G401.6 (cell line): ENCODE measurements at regions not wholly inside any gene's neighbourhood (a gene's known extent, or its start where the extent isn't known, plus 50 kb on each side); places are given as distances from the start of the nearest gene placed in this dataset.
"Not testable (repeated sequence)": the region's sequence is repeated elsewhere in the genome, so short reads cannot be mapped to it uniquely, and the experiment has no call there.

ENCODE experiments used
- FAIRE-seq: peaks from 2 replicates; lab custom pipeline; 2012; peaks lifted over from hg19 to GRCh38; lab: Jason Lieb, UNC

DNA sequence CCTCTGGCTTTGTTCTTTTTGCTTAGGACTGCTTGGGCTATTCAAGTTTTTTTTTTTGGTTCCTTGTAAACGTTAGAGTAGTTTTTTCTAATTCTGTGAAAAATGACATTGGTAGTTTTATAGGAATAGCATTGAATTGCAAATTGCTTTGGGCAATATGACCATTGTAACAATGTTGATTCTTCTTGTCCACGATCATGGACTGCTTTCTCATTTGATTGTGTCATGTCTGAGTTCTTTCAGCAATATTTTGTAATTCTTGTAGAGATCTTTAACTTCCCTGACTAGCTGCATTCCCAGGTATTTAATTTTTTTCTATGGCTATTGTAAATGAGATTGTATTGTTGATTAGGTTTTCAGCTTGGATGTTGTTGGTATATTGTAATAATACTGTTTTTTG, 286.2 kb upstream of the C1QTNF3 start:
- FAIRE-seq: not testable (repeated sequence)

GRCh38 chr5:34329611-34330108, 286.6 kb upstream of the C1QTNF3 start:
- not testable (repeated sequence) for FAIRE-seq

- FAIRE-seq: not testable (repeated sequence)
Measured at GRCh38 chr5:34331928-34332454, 289.0 kb upstream of the C1QTNF3 start.

DNA sequence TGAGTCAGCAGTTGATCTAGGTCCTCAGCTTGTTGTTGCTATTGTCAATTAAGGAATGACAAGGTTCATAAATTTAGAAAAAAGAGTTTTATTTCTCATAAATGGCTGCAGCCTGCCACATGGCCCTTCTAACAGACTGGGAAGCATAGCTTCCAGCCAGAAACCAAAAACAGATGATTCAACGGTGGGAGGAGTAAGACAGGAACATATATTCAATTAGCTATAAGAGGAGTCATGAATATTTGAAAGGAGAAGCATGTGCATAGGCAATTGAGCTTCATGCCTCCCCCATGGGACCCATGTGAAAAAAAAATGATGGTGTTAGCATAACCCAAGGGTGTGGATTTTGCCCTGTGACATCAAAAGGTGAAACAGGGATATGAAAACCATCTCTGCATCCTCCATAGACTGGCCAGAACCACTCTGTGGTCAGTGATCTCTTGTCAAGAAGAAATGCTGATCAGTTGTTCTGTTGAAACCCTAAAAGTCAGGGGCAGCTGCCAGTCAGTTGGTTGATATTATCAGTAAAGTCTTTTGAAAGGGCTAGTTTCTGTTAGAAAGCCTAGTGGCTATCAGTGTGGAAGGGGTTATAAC, 296.5 kb upstream of the C1QTNF3 start:
- not testable (repeated sequence) for FAIRE-seq

DNA sequence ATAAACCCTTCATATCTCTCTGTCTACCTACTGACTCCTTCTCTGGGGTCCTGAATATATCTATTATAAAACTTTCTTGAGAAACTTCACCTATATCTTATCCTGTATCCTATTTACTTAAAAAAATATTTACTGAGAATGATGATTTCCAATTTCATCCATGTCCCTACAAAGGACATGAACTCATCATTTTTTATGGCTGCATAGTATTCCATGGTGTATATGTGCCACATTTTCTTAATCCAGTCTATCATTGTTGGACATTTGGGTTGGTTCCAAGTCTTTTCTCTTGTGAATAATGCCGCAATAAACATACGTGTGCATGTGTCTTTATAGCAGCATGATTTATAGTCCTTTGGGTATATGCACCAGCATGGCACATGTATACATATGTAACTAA, 301.7 kb upstream of the RAI14 start:
- not testable (repeated sequence) for FAIRE-seq

- FAIRE-seq: not testable (repeated sequence)
Measured at GRCh38 chr5:34371417-34371816, 284.7 kb upstream of the RAI14 start.

DNA sequence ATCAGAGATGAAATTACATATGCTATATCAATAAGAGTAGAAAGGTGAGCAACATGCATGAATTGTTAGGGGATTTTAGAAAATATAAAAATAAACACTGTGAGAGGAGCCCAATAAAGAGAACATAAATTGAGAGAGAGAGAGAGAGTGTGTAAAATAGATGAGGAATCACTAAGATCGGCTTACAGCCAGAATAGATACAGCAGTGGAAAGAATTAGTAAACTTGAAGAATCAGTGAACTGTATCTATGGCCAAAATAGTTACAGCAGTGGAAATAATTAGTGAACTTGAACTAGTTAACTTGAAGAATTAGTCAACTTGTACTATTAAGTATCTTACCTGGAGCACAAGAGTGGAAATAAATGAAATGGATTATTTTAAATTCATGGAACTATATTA, 284.3 kb upstream of the RAI14 start:
- FAIRE-seq: peak; percentile 19

DNA sequence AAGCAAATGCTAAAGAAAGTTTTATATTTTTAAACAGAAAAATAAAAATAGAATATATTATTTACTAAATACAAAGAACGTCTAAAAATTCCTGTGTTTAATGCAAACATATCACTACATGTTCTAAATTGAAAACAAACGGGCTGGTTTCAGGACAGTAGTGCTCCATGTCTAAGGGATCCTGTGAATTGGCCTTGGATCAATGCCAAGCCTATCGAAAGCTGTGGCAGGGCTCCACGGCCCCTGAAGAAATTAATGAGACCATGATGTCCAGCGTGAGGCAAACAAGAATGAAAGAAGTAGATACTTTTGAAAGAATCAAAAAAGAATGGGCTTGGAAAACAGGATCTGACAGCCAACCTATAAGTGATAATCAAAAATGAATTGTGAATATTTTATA, 283.4 kb upstream of the RAI14 start:
- not testable (repeated sequence) for FAIRE-seq

DNA sequence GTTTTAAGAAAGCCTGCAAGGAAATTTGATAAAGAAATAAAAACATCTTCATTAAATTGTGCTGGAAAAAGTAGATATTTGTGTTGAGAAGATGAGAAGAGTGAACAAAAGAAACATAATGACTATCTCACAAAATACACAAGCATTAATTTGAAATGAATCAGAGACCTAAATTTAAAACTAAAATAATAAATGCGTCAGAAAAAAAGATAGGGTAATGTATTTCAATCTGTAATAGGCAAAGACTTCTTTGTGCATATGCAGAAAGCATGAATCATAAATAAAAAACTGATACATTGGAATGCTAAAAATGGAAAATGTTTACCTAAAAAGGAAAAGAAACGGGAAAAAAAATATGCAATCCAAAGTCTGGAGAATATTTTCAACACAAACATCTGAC, 278.5 kb upstream of the RAI14 start:
- FAIRE-seq: not testable (repeated sequence)

DNA sequence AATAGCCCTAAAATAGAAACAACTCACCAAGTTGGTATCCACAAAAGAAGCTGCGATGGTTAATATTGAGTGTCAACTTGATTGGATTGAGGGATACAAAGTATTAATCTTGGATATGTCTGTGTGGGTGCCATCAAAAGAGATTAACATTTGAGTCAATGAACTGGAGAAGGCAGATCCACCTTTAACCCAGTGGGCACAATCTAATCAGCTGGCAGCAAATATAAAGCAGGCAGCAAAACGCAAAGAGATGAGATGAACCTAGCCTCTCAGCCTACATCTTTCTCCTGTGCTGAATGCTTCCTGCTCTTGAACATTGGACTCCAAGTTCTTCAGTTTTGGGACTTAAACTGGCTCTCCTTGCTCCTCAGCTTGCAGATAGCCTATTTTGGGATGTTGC, 277.6 kb upstream of the RAI14 start:
- FAIRE-seq: not testable (repeated sequence)

GRCh38 chr5:34388754-34389153, 267.4 kb upstream of the RAI14 start:
- not testable (repeated sequence) for FAIRE-seq

- FAIRE-seq: no peak
Measured at GRCh38 chr5:34409373-34409772, 246.8 kb upstream of the RAI14 start.

DNA sequence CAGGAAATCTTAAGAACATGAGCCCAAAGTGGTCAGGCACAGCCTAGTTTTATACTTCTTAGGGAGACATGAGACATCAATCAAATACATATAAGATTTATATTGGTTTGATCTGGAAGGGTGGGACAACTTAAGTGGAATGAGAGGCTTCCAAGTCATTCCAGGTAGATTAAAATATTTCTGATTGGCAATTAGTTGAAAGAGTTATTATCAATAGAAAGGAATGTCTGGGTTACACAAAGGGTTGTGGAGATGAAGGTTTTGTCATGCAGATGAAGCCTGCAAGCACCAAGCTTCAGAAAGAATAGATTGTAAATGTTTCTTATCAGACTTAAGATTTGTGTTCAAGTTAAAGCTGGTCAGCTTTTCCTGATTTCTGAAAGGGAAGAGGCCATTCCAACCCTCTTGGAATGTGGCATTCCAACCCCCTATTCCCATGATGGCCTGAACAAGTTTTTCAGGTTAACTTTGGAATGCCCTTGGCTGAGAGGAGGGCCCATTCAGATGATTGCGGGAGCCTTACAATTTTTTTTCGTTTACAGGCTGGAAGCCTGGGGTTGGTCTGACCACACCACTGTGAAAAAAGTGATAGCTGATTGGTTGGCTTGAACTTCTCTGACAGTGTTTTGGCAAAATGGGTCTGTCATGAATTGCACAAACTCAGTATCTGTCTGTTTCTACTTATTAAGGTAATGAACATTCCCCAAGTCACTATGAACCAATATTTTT, 245.6 kb upstream of the RAI14 start:
- FAIRE-seq: no peak

- no peak for FAIRE-seq
Measured at GRCh38 chr5:34411470-34412346, 244.4 kb upstream of the RAI14 start.

DNA sequence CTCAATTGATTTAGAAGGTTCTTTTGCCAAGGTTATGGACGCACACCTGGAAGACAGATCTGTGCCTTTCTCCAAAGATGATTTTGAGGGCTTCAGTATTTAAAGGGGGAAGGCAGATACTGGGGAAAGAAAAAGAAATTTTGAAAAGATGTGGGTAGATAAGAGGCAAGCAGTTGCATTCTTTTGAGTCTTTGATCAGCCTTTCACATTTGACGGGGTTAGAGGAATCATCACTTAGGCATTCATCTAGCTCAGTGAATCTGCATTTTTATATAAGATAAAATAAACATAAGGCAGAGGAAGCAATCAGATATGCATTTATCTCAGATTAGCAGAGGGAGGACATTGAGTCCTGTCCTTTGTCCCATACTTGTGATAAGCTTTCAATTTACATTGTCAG, 243.4 kb upstream of the RAI14 start:
- no peak for FAIRE-seq

- no peak for FAIRE-seq
Measured at GRCh38 chr5:34415559-34416198, 240.4 kb upstream of the RAI14 start.

DNA sequence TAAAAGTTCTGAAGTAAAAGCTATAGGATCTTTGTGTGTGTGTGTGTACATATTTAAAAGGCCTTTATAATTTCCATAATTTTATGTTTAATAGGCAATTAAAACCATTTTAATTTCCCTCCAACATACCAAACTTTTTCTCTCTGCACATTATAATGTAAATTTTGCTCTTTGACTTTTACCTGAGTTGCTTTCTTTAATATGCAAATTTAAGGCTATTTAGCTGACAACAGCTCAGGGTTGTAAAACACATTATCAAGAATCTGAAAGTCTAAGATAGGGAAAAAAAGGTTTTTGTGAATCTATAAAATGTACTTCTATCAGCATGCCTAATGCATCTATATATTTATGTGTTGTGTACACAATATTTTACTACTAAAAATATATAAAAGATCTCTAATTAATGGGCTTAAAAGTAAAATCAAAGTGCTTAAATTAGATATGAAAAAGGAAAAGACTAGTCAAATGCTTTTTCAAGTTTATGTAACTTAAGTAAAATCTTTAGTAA, 239.6 kb upstream of the RAI14 start:
- FAIRE-seq: no peak

DNA sequence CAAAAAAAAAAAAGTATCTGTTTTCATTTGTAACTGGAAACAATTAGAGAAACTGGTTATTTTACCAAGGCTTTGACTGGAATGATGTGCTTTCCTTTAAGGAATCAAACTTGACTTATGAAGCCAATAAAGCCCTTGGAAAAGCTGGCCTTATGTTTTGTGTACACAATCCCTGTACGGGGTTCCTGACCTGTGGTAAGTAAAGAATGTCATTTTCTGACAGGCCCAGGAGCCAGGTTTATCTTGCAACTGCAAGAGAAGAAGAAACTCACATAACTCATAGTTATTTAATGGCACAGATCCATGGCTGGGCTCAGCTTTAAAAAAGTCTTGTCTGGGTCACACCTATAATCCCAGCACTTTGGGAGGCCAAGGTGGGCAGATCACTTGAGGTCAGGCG, 235.9 kb upstream of the RAI14 start:
- FAIRE-seq: not testable (repeated sequence)

- FAIRE-seq: no peak
Measured at GRCh38 chr5:34436761-34437501, 219.2 kb upstream of the RAI14 start.

DNA sequence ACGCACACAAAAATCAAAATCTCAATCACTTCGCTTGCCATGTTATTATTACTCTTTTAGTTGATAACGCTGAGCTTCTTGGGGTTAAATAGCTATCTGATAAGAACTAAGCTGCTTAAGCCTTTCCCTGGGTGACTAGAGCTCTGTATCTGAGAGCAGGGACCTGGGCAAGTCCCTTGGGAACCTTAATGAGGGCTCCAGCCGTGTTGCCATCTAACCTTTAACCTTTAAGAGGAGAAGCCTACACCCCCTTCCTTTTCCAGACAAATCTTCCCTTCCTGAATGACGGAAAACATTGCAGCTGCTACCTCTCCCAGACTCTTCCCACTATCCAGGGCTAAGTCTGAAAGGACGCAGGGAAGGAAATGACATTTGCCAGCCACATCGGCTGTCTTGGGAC, 216.5 kb upstream of the RAI14 start:
- FAIRE-seq: no peak

DNA sequence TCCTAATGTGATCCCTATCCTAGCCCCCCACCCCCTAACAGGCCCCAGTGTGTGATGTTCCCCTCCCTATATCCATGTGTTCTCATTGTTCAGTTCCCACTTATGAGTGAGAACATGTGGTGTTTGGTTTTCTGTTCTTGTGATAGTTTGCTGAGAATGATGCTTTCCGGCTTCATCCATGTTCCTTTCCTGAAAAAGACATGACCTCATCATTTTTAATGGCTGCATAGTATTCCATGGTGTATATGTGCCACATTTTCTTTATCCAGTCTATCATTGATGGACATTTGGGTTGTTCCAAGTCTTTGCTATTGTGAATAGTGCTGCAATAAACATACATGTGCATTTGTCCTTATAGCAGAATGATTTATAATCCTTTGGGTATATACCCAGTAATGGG, 214.4 kb upstream of the RAI14 start:
- FAIRE-seq: not testable (repeated sequence)
